Left colon (tissue), 2 donors: ENCODE measurements at regions not wholly inside any gene's neighbourhood (a gene's known extent, or its start where the extent isn't known, plus 50 kb on each side); places are given as distances from the start of the nearest gene placed in this dataset.
"Not testable (repeated sequence)": the region's sequence is repeated elsewhere in the genome, so short reads cannot be mapped to it uniquely, and the experiment has no call there.

Experiments
- ATAC-seq: fragments of 200-7000 bp; cut with Tn5 transposase; one replicate; pipeline ENCODE4 v1.9.1; 2020; ENCODE audit warnings: mild to moderate bottlenecking, moderate library complexity
- DNase-seq, 2 donors: peaks; one replicate each; pipeline ENCODE4 v3.0.0-alpha.2; 2020
- intact Hi-C, 2 donors: fragments of 100-400 bp; cut with DNase I in 1 of 2; cut with micrococcal nuclease in 1 of 2; formaldehyde crosslinking; loops; one replicate each; pipeline versions ENCODE4 v1.11.2 to v1.14.0; 2022; cut with DNase I, micrococcal nuclease
- donor health status: DM: no; HTN: no; CAD: no.
- donor health status: DM: yes; HTN: yes; CAD: no.

DNA sequence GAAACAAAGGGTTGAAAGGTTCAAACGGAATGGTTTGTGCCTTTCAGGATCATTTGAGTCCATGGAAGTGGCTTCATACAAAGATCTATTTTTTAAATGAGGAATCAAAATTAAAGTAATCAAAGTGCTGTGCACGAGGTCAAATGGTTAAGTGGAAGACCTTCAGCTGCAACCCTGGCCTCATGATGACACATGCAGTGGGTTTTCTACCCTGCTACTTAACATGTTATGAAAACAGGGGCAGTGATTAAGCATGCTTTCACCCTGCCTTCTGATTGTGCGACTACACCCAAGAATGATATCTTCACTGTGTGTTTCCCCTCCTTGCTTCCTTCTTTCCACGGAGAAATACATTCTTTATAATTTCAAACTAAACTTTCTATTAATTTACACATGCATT lies 604.2 kb downstream of the LRRIQ3 start:
- intact Hi-C loops, result no loop called here
- DNase-seq, result no peak
- peak; percentile 34 for ATAC-seq

DNA sequence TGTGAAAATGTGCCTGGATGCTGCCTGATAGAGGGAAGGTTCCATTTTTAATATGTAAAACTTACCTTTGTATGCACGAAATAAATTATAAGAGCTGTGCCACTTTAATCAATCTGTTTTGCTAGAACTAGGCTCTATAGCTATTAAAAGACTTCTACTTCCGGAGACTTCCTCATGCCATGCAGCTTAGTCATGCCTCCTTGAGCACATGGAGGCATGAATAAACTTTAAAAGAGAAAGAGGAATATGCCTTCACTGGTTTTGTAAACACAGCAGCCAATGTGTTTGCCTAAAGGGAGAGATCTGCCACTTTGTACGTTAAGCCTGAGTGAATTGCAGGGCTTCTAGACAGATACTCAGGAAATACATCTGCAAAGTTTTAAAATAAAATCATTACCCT lies 604.6 kb downstream of the LRRIQ3 start:
- DNase-seq (peak; percentile 51 to 61), ATAC-seq (peak; percentile 100)
- intact Hi-C loops, result no loop called here

DNA sequence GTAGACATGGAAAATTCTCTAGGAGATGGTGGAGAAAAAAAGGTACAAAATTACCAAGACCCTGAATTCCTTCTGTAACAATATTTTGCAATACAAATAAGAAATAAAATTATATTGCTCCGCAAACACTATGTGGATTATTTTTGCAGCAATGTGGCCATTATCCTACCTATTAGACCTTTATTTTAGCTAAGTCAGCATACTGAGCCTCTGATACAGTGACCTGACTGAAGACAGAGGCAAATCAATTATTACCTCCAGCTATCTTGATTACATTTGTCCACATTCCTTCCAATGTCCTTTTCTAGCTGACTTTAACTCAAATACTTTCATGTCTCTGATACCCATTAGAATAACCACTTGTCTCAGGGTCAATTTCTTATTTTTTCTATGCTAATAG lies 610.9 kb downstream of the LRRIQ3 start:
- no peak for DNase-seq
- intact Hi-C loops, result no loop called here
- no peak for ATAC-seq

DNA sequence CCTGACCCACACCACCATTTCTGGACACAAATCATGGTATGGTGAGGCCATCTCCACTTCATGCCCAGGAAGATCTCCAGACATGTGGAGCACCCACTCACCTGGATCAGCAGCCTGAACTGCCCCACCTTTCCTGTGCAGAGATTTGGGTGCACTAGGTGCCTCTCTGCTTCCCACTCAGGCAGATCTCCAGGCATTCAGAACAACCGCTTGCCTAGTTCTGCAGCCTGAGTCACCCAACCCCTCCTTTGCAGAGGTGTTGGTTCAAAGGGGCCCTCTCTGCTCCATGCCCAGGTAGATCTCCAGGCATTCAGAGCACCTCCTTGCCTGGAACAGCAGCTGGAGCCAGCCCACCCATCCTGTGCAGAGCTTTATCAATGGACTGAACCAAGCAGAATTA lies 620.8 kb downstream of the LRRIQ3 start:
- no peak for DNase-seq
- intact Hi-C loops, result no loop called here
- no peak for ATAC-seq

DNA sequence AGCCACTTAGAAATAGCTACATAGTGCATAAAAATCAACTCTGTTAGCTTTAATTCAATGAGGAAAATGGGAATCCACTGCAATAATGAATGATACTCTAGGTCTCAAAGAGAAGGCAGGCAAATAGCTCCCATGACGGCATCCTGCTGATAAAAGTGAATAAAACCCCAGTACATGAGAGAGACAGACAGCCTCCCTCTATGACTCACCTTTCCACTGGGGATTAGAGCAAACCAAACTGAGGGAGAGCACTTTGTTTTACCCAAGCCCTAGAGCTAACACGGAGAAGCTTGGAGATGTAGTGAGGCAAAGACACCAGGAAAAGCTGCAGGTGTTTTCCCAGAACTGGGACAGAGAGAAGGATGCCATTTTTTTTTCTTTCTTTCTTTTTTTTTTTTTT lies 621.9 kb downstream of the LRRIQ3 start:
- DNase-seq, result no peak
- intact Hi-C loops, result no loop called here
- ATAC-seq, result no peak

DNA sequence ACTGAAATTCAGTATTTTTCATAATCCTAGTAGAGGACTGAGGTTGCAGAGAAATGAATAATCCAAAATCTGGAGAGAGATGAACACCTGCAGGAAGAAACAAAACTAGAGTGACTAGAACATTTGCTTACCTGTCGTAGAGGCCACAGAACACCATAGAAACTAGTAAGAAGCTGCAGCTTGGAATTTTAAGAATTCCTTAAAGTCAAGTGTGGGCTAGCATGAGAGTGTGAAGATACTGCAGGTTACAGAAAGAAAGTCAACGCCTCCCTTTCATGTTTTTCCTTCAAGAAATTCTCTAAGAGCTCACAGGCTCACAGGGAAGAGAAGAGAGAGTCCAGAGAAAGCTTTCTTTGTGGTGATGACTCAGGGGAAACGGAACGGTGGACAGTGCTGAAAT lies 633.7 kb downstream of the LRRIQ3 start:
- DNase-seq (no peak), ATAC-seq (no peak)
- intact Hi-C loops, result no loop called here

DNA sequence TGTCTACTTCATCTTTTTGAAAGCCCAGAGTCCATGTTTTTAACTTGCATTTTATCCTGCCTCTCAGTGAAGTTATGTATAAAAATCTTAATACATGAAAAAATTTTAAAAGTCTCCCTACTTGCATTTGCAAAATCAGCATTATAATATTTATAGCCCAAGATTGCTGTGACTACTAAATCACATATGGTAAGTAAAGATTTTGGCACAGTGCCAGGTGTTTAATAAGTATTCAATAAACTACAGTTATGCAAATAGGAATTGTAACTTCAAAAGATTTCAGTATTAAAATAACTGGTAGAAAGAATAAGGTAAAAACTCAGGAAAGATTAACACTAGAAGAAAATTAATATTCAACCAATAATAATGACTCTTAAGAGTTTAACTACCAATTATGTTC lies 641.7 kb downstream of the LRRIQ3 start:
- intact Hi-C loops, result no loop called here
- no peak for ATAC-seq
- DNase-seq, result no peak

DNA sequence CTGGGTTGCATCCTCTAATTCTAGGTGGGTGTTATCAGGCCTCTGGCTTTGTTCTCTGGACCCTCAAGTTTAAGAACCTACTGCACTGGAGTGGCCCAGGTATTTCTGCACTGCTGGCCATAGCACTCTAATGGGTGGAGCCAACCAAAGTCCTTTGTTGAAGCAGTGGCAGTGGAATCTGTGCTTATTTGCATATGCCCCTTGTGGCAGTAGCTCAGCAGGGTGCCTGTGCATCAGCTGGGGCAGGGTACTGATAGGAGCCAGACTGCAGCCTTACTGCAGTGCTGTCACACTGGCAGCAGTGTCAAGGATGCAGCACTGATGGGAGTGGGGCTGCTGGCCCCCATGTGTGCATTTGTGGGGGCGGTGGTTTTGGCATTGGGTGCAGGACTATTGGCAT lies 660.6 kb downstream of the LRRIQ3 start:
- no peak for DNase-seq
- intact Hi-C loops, result no loop called here
- ATAC-seq, result no peak

DNA sequence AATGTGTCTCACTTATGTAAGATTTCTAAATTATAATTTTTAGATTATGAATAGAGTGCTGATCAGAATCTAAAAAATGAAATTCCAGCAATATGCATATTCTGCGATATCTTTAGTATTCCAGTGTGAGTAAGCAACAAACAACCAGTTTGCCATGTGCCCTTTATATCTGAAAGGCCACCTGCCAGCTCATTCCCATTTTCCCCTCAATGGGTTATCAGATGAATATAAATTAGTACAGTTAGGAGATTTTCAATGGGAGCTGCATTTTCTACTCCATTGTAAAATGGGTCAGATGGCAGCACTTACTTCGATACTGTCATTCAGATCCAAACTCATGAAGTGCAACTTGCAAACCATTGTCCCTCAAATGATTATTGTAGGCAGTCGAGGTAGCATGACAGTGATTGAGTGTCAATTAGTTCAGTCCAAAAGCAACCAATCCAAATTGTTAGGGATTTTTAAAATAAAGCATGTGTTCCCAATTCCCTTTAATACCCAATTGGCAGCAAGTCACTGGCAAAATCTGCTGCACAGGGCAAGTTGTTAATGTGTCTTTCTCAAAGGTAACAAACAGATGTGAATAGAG lies 680.3 kb downstream of the LRRIQ3 start:
- intact Hi-C loops, result no loop called here
- DNase-seq, result no peak
- ATAC-seq, result no peak

DNA sequence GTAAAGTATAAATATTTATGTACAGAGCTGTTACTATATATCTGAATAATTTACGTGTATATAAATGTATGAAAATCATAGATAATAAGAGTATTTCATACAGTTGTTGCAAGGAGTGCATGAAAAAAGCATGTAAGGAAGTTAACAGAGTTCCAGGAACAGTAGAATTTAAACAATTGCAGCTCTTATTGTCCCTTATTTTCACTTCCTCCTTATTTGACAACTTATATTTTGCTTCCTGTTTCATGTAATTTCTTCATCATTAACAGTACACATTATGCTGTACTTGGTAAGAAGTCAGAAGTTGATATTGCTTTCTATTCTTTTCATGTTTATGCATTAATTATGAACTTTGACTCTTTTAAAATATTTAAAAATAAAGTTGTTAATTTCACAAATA lies 681.5 kb downstream of the LRRIQ3 start:
- intact Hi-C loops, result no loop called here
- no peak for ATAC-seq
- no peak for DNase-seq

DNA sequence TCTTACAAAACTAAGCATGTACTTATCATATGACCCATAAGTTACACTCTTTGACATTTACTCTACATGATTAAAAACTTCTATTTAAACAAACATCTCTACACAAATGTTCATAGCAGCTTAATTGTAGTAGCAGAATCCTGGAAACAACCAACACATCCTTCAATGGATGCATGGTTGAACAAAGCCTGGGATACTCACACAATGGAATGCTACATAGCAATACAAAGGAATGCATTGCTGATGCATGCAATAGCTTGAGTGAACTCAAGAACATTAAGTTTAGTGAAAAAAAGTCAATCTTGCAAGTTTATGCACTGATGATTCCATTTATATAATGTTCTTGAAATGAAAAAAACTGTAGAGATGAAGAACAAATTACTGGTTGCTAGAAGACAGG lies 686.9 kb downstream of the LRRIQ3 start:
- ATAC-seq (no peak), DNase-seq (no peak)
- intact Hi-C loops, result no loop called here

DNA sequence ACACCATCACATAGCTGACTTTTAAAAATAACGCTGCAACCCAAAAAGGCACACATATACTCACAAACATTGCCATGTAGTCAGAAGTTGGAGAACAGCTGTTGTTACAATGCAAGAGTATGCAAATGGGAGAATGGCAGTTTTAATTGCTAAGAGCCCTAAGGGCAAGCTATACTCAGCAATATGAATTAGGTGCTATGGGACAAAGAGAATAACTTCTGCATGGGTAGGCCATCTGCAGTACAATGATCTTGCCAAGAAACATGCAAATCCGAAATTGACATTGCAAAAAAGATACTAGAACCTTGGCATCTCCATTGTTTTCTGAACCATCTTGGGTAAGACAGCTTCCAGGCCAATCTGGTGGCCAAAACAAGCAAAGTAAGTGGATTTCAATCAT lies 697.8 kb downstream of the LRRIQ3 start:
- DNase-seq, result no peak
- ATAC-seq, result no peak
- intact Hi-C loops, result no loop called here

DNA sequence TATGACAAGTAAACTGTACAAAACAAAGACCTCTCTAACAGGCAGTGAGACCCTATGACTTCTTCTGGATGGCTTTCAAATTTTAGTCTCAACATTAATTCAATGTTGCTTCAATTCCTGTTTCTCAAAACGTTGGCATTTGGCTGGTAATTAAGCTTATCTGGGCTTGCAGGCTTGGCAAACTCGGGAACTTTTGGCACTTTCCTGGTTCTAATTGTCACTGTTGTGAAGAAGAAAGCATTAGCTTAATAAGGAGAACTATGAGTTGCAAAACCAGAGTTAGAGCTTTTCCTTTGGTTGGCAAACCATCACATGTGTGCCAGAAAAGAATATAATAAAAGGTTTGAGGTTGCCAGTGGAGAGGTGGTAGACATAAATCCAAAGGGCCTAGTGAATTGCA lies 698.3 kb downstream of the LRRIQ3 start:
- intact Hi-C loops, result no loop called here
- DNase-seq (no peak), ATAC-seq (no peak)

DNA sequence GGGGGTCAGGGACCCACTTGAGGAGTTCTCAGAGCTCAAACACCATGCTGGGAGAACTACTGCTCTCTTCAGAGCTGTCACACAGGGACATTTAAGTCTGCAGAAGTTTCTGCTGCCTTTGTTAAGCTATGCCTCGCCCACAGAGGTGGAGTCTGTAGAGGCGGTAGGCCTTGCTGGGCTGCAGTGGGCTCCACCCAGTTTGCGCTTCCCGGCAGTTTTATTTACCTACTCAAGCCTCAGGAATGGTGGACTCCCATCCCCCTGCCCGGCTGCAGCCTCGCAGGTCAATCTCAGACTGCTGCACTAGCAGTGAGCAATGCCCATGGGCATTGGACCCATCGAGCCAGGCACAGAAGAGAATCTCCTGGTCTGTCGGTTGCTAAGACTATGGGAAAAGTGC lies 706.4 kb downstream of the LRRIQ3 start:
- DNase-seq, result no peak
- ATAC-seq, result no peak

DNA sequence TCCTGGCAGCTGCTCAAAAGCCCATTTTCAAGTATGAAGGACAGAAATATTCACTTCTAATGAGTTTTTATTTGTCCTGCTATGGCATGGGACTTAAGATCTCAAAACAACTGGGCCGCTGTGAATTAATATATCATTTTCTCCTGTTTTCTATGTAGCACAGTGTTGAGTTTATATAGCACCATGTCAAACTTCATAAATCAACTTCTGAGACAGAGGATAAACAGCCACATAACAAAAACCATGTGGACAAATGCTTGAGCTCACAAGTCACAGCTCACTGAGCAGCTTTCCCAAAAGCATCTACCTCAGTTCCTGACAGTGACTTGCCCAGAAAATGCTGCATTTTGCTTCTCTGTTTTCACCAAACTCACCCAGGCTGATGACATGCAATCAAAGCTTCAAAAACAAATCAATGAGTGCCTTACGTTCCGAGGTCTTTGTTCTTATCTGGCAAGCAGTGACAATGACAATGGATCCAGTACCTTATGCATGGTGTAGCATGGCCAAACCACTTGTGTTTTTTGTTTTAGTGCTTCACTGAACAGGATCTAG lies 722.6 kb downstream of the LRRIQ3 start:
- intact Hi-C loops, result no loop called here
- DNase-seq (no peak), ATAC-seq (no peak)

More for the DNA sequence above, 706.4 kb downstream of the LRRIQ3 start:
- intact Hi-C loops, result no loop called here

DNA sequence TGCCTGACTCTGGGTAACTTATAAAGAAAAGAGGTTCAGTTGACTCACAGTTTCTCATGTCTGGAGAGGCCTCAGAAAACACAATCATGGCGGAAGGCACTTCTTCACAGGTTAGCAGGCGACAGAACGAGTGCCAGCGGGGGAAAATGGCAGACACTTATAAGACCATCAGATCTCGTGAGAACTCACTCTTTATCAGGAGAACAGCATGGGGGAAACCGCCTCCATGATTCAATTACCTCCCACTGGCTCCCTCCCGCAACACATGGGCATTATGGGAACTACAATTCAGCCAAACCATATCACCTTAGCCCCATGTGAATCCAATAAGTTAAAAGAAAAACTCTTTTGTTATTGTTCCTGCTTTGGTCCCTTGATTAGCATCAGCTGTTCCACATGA lies 725.2 kb downstream of the LRRIQ3 start:
- ATAC-seq (no peak), DNase-seq (no peak)
- intact Hi-C loops, result no loop called here

DNA sequence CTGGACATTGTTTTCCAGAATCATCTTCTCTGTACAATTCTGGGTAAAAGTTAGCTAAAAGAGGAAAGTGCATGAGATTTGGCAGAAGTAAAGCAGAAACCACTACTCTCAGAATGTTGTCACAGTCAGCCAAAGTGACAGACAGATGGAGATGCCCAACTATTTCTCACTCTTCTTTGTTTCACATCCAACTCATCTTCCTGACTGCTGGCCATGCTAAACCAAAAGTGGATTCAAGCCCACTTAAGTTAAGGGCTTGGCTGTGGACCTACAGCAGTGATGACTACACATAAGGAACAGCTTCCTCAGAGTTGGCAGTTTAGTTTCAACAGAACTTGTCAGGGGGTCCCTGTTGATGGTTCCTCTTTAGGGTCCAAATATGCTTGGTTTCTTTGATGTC lies 730.2 kb downstream of the LRRIQ3 start:
- intact Hi-C loops, result no loop called here
- no peak for DNase-seq
- ATAC-seq, result no peak

DNA sequence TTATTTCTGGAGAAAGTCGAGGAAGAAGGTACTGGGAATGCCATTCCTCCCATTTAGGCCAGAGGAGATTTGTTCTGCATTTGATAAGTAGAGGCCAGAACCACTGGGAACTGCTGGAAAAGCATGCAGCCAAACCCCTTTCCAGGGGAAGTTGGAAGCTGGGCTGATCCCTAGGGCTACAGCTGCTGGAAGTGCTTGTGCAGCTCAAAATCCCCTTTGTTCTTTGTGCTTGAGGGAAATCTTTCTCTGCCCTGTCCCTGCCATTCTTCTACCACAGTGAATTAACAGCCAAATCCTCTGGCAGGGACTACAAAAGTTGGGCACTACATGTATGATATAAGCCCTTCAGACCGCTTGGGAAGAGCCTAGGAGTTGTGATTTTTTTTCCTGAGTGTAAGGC lies 734.1 kb downstream of the LRRIQ3 start:
- intact Hi-C loops, result no loop called here
- no peak for DNase-seq
- no peak for ATAC-seq

DNA sequence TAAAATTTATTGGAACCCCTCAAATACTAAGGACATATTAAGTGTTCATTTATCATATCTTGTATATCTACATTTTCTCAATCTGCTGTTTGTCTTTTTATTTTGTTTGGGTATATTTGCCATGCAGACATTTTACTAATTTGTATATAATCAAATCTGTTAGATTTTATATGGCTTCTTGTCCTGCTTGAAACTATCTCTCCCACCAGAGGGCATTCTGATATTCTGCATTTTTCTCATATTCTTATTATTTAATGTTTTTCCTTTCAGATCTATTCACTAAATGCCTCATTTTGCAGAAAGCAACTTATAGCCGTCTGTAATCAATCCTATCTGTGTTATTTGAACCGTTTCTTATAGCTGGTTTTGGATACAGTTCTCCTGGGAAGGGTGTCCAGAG lies 745.5 kb downstream of the LRRIQ3 start:
- ATAC-seq (no peak), DNase-seq (no peak)
- intact Hi-C loops, result no loop called here

DNA sequence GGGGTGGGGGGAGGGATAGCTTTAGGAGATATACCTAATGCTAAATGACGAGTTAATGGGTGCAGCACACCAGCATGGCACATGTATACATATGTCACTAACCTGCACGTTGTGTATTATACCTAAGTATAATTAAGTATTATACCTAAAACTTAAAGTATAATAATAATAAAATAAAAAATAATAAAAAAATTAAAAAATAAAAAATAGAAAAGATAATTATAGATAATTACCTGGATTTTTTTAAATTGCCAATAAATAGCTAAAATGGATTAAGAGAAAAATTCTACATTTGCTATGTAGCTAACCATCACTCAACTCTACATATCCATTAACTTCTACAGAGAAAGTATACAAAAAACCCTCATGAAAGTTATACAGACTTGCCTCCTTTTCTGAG lies 747.3 kb downstream of the LRRIQ3 start:
- ATAC-seq, intact Hi-C loops, DNase-seq: not testable (repeated sequence)

DNA sequence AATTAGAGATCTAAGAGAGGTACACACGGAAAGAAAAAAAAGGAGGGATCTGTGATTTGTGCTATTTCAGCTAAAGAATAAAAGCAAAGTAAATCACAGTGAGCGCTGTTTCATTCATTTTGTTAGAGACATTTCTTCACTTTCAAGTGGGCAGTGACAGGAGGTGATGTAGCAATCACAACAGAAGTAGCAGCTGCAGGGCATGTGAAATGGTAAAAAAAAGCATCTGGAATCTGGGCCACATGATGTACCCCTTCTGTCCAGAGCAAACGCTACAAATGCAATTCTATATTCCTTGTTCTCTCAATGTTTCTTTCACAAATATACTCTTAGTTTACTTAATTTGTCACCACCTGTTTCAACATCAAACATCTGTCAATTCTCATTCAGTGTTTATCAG lies 786.5 kb downstream of the LRRIQ3 start:
- no peak for DNase-seq
- no peak for ATAC-seq
- intact Hi-C loops, result no loop called here

DNA sequence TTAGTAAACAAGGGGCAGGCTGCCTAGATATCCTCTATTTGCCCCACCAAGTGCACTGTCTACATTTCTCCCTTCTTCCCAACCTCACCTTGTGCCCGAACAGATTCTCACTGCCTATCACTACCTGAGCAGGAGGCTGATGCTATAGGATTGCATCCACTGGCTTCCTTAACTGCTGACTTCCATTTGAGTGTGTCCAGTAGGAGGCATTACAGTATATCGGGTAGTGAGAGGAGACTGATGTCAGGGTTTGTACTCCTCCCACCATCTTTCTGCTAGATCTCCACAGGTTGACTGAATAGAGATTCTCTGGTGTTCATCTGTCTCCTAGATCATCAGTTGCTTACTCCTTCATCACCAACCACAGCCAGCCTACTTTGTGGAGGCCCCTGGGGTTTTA lies 796.3 kb downstream of the LRRIQ3 start:
- intact Hi-C loops, result no loop called here
- no peak for ATAC-seq
- no peak for DNase-seq
